ENCODE measurements at regions not wholly inside any gene's neighbourhood (a gene's known extent, or its start where the extent isn't known, plus 50 kb on each side); places are given as distances from the start of the nearest gene placed in this dataset.
"Not testable (repeated sequence)": the region's sequence is repeated elsewhere in the genome, so short reads cannot be mapped to it uniquely, and the experiment has no call there.

GRCh38 chr14:105752420-105752819 is 226.0 kb downstream of the TMEM121 start:
- POLR2A ChIA-PET, H3K4me3 Mint-ChIP-seq: not testable (repeated sequence)

GRCh38 chr14:105760691-105761344 is 234.4 kb downstream of the TMEM121 start:
- DNase-seq (no peak), ATAC-seq (no peak)
- H3K27me3 Mint-ChIP-seq (ENCODE audit: low read depth) = peaks cover 4% of the 10 kb centered on the region
- H3K9me3 Mint-ChIP-seq (ENCODE audit: insufficient read depth) = no peaks in the 10 kb centered on the region
- H3K4me1 Mint-ChIP-seq (ENCODE audit: low read depth) = no peaks in the 10 kb centered on the region
- POLR2A ChIA-PET = no interaction called here
- no peak overlapping the region for H3K4me3 Mint-ChIP-seq
- CTCF ChIA-PET = no interaction called here
- no peaks in the 10 kb centered on the region for H3K36me3 Mint-ChIP-seq (ENCODE audit: low read depth)
- H3K27ac Mint-ChIP-seq = no peak overlapping the region

More at GRCh38 chr14:105752420-105752819, 226.0 kb downstream of the TMEM121 start:
- H3K4me1 Mint-ChIP-seq (ENCODE audit: low read depth); CTCF ChIA-PET; H3K9me3 Mint-ChIP-seq (ENCODE audit: insufficient read depth); H3K36me3 Mint-ChIP-seq (ENCODE audit: low read depth); H3K27me3 Mint-ChIP-seq (ENCODE audit: low read depth); ATAC-seq; H3K27ac Mint-ChIP-seq; DNase-seq: not testable (repeated sequence)

GRCh38 chr14:105761345-105761740 is 235.0 kb downstream of the TMEM121 start:
- H3K27me3 Mint-ChIP-seq (ENCODE audit: low read depth); H3K27ac Mint-ChIP-seq; DNase-seq; H3K4me1 Mint-ChIP-seq (ENCODE audit: low read depth); CTCF ChIA-PET; H3K4me3 Mint-ChIP-seq; H3K36me3 Mint-ChIP-seq (ENCODE audit: low read depth); POLR2A ChIA-PET; H3K9me3 Mint-ChIP-seq (ENCODE audit: insufficient read depth); ATAC-seq: not testable (repeated sequence)

DNA sequence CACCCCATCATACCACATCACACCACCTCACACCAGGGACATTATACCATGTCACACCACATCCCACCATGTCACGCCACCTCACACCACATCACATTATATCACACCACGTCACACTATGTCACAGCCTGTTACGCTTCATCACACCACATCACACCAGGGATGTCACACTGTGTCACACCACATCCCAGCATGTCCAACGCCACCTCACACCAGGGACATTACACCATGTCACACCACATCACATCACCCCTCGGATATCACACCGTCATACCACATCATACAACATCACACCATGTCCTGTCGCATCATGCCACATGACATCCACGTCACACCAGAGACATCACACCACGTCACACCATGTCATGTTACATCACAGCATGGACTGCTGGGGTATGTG is 235.5 kb downstream of the TMEM121 start:
- Mint-ChIP-seq H3K4me1 (ENCODE audit: low read depth) (no peaks in the 10 kb centered on the region), H3K27me3 (ENCODE audit: low read depth) (peaks cover 4% of the 10 kb centered on the region), H3K36me3 (ENCODE audit: low read depth) (no peaks in the 10 kb centered on the region), H3K4me3 (no peak overlapping the region), H3K27ac (no peak overlapping the region), H3K9me3 (ENCODE audit: insufficient read depth) (no peaks in the 10 kb centered on the region)
- no peak for ATAC-seq
- ChIA-PET POLR2A (no interaction called here), CTCF (no interaction called here)
- DNase-seq = no peak

GRCh38 chr14:105762262-105762661 is 235.9 kb downstream of the TMEM121 start:
- CTCF ChIA-PET; H3K9me3 Mint-ChIP-seq (ENCODE audit: insufficient read depth); H3K4me3 Mint-ChIP-seq; DNase-seq; H3K27me3 Mint-ChIP-seq (ENCODE audit: low read depth); H3K36me3 Mint-ChIP-seq (ENCODE audit: low read depth); H3K27ac Mint-ChIP-seq; ATAC-seq; H3K4me1 Mint-ChIP-seq (ENCODE audit: low read depth); POLR2A ChIA-PET: not testable (repeated sequence)

DNA sequence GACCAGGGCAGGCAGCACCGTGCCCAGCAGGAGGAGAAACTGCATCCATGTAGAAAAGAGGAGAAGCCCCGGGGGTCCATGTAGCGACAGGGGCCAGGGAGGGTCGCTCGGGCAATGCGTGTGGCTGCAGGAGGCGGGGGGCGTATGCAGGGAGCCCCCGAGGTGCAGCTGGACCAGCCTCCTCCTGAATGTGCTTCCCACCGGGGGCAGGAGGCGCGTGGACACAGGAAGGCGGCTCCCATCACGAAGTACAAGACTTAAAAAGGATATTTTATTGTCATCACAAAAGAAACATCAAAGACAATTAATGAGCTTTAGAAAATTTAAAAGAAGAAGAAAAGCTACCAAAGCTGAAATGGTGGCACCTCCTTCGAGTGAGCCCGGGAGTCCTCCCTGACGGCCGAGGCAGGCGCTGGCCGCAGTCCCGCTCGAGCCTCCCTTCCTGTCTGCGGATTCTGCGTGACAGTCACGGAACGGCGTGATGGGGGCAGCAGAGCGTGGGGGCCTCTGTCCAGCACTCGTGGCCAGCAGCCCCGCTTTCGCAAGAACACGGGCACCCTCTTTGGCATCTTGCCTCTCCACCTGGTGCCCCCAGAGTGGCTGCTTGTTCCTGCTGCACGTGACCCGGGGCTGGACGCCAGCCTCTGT is 238.0 kb downstream of the TMEM121 start:
- DNase-seq; H3K27me3 Mint-ChIP-seq (ENCODE audit: low read depth); H3K4me1 Mint-ChIP-seq (ENCODE audit: low read depth); POLR2A ChIA-PET; H3K27ac Mint-ChIP-seq; CTCF ChIA-PET; H3K36me3 Mint-ChIP-seq (ENCODE audit: low read depth); H3K4me3 Mint-ChIP-seq; H3K9me3 Mint-ChIP-seq (ENCODE audit: insufficient read depth); ATAC-seq: not testable (repeated sequence)

DNA sequence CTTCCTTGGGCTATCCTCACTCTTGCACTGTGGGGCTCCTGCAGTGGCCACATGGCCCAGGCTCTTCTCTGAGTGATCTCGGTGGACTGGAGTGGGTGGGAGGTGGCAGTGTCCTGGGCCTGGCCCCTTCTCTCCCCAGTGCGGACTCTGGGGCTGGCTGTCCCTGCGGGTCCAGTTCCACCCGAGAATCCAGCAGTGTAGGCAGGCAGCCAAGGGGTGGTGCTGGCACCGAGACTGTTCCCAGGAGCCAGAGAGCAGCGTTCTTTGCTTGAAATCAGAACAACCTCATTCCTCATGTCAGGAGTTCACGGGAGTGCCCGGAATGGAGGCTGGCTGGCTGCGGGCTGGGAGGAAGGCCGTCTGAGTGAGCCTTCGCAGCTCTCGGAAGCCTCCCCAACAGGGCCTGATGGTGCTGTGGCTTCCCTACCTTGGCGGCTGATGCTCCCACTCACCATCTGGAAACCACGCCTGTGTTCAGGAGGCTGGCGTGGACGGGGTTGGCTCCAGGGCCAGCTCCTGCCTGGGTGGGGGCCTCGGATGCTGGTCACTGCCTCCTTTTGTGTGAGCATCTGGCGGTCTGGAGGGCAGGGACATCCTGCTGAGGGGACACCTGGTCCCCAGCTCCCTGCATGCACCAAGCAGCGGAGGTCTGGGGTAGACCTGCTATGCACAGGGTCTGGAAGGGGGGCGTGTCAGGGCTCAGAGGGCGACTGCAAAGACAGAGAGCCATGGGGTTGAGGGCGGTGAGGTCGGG is 238.9 kb downstream of the TMEM121 start:
- H3K36me3 Mint-ChIP-seq (ENCODE audit: low read depth); DNase-seq; H3K27ac Mint-ChIP-seq; POLR2A ChIA-PET; H3K4me1 Mint-ChIP-seq (ENCODE audit: low read depth); CTCF ChIA-PET; ATAC-seq; H3K9me3 Mint-ChIP-seq (ENCODE audit: insufficient read depth); H3K4me3 Mint-ChIP-seq; H3K27me3 Mint-ChIP-seq (ENCODE audit: low read depth): not testable (repeated sequence)

DNA sequence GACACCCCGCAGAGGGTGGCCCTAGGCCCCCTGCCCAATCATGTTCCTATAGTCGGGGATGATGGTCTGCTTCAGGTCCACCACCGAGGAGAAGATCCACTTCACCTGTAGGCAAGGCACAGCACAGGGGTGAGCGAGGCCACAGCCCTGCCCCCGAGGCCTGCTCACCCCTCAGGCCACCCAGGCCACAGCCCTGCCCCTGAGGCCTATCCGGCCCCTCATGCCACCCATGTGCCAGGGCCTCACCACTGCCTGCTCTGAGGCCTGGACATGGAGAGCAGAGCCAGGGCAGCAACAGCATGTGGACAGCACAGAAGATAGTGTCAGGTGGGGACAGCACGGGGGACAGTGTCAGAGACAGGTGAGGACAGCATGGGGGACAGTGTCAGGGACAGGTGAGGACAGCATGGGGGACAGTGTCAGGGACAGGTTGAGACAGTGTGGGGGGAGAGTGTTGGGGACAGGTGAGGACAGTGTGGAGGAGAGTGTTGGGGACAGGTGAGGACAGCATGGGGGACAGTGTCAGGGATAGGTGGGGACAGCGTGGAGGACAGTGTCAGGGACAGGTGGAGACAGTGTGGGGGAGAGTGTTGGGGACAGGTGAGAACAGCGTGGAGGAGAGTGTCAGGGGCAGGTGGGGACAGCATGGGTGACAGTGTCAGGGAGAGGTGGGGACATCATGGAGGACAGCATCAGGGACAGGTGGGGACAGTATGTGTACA is 239.7 kb downstream of the TMEM121 start:
- H3K9me3 Mint-ChIP-seq (ENCODE audit: insufficient read depth) = no peaks in the 10 kb centered on the region
- H3K4me3 Mint-ChIP-seq = no peak overlapping the region
- POLR2A ChIA-PET = no interaction called here
- H3K36me3 Mint-ChIP-seq (ENCODE audit: low read depth) = no peaks in the 10 kb centered on the region
- no peaks in the 10 kb centered on the region for H3K4me1 Mint-ChIP-seq (ENCODE audit: low read depth)
- CTCF ChIA-PET = no interaction called here
- DNase-seq (no peak), ATAC-seq (no peak)
- no peaks in the 10 kb centered on the region for H3K27me3 Mint-ChIP-seq (ENCODE audit: low read depth)
- no peak overlapping the region for H3K27ac Mint-ChIP-seq

GRCh38 chr14:105767315-105767714 is 240.9 kb downstream of the TMEM121 start:
- no peaks in the 10 kb centered on the region for H3K4me1 Mint-ChIP-seq (ENCODE audit: low read depth)
- no peak overlapping the region for H3K4me3 Mint-ChIP-seq
- CTCF ChIA-PET = no interaction called here
- no peak overlapping the region for H3K27ac Mint-ChIP-seq
- H3K9me3 Mint-ChIP-seq (ENCODE audit: insufficient read depth) = no peaks in the 10 kb centered on the region
- ATAC-seq = no peak
- no peaks in the 10 kb centered on the region for H3K36me3 Mint-ChIP-seq (ENCODE audit: low read depth)
- no peak for DNase-seq
- POLR2A ChIA-PET = no interaction called here
- no peaks in the 10 kb centered on the region for H3K27me3 Mint-ChIP-seq (ENCODE audit: low read depth)

DNA sequence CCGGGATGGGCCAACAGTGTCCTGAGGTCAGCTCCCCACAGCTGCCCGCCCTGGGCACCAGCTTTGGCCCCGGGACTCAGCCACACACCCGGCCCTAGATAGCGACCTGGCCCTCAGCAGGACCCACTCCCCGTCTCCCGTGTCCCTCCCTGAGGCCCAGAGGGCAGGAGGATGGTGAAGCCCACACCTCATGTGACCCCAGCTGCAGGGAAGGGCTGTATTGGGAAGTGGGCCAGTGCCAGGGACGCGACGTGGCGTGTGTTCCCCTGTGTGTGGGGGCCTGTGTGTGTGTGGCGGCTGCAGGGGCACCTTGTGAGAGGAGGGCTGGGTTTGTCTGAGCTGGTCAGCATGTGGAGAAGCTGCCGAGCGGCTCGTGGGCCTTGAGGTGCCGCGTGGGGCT is 241.7 kb downstream of the TMEM121 start:
- H3K27me3 Mint-ChIP-seq (ENCODE audit: low read depth); H3K4me1 Mint-ChIP-seq (ENCODE audit: low read depth); H3K9me3 Mint-ChIP-seq (ENCODE audit: insufficient read depth); H3K4me3 Mint-ChIP-seq; H3K27ac Mint-ChIP-seq; POLR2A ChIA-PET; H3K36me3 Mint-ChIP-seq (ENCODE audit: low read depth); ATAC-seq; DNase-seq; CTCF ChIA-PET: not testable (repeated sequence)

DNA sequence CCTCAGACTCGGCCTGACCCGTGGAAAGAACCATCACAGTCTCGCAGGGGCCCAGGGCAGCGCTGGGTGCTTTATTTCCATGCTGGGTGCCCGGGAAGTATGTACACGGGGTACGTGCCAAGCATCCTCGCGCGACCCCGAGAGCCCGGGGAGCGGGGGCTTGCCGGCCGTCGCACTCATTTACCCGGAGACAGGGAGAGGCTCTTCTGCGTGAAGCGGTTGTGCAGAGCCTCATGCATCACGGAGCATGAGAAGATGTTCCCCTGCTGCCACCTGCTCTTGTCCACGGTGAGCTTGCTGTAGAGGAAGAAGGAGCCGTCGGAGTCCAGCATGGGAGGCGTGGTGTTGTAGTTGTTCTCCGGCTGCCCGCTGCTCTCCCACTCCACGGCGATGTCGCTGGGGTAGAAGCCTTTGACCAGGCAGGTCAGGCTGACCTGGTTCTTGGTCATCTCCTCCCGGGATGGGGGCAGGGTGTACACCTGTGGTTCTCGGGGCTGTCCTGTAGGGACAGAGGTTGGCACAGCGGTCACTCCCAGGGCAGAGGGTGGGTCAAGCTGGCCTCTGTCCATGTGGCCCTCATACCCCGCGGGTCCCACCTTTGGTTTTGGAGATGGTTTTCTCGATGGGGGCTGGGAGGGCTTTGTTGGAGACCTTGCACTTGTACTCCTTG is 242.8 kb downstream of the TMEM121 start:
- H3K9me3 Mint-ChIP-seq (ENCODE audit: insufficient read depth); POLR2A ChIA-PET; H3K36me3 Mint-ChIP-seq (ENCODE audit: low read depth); H3K4me1 Mint-ChIP-seq (ENCODE audit: low read depth); H3K27me3 Mint-ChIP-seq (ENCODE audit: low read depth); H3K4me3 Mint-ChIP-seq; H3K27ac Mint-ChIP-seq; DNase-seq; CTCF ChIA-PET; ATAC-seq: not testable (repeated sequence)

All from activated CD8-positive, alpha-beta T cell treated with anti-CD3 and anti-CD28 coated beads, Interleukin-2, amount 10 ng/mL, durations not matched to agents 7 days and 5 days (primary cell).